Nephron (organoid): ENCODE measurements at regions not wholly inside any gene's neighbourhood (a gene's known extent, or its start where the extent isn't known, plus 50 kb on each side); places are given as distances from the start of the nearest gene placed in this dataset.
A peak's percentile ranks its signal among the peaks of the same experiment; 100 is the strongest.

ENCODE experiments used
- H3K27ac Mint-ChIP-seq, 3 experiments: 2 replicates each; pipeline ENCODE4 v1.8.0; 2020; ENCODE audit warnings: mixed read lengths in 3 of 3, mild to moderate bottlenecking in 2 of 3, moderate library complexity in 1 of 3
- H3K27me3 Mint-ChIP-seq: 2 replicates; pipeline ENCODE4 v1.8.0; 2021; ENCODE audit warnings: low read depth, mild to moderate bottlenecking, moderate library complexity, mixed read lengths
- H3K36me3 Mint-ChIP-seq: 2 replicates; pipeline ENCODE4 v1.8.0; 2020; ENCODE audit warnings: low read depth, mixed read lengths
- H3K4me1 Mint-ChIP-seq: 2 replicates; pipeline ENCODE4 v1.8.0; 2020; ENCODE audit warnings: mixed read lengths
- H3K4me3 Mint-ChIP-seq, 3 experiments: 2 replicates each; pipeline ENCODE4 v1.8.0; 2020; ENCODE audit warnings: mild to moderate bottlenecking in 3 of 3, mixed read lengths in 3 of 3, moderate library complexity in 2 of 3
- H3K9me3 Mint-ChIP-seq: 2 replicates; pipeline ENCODE4 v1.8.0; 2020; ENCODE audit warnings: mixed read lengths
- TF ChIP-seq, protein P1 (sequence below), 3 experiments: fragments of 200-600 bp; sonication (generic); IDR thresholded peaks; one replicate each; pipeline ENCODE4 v1.5.0; 2021; ENCODE audit warnings: antibody characterized with exemption in 3 of 3; ENCODE audit not compliant: unreplicated experiment in 3 of 3

DNA sequence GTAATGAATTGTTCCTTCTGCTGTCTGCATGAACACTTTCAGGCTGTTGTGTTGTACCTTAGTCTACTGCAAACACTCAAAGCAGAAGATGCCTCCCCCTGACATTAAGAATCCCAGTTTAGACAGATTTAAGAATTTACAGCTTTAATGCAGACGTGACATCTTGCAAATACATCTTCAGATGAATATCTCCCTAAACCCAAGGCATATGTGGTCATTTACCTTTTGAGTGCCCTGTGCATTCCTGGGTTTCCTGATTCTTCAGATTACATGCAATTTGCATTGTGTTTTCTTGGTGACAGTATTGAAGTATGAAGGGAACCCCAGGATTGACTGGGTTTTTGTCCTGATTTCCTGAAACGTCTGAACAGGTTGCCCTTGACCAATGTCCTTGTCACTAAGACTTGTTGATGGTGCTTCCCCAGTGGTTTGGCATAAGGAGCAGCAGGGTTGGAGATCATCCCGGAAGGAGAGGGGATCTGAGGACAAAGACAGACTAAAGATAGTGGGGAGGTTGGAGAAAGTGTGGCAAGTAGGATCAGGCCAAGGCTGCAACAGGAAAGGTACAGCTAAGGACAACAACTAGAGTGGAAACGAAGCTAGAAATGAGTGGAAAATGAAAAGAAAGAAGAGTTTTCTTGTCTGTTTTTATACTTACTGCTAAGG lies 123.8 kb upstream of the RHOBTB1 start:
- Mint-ChIP-seq H3K27ac (no peak overlapping the region), H3K27me3 (no peaks in the 10 kb centered on the region), H3K4me1 (peaks cover 32% of the 10 kb centered on the region), H3K9me3 (no peaks in the 10 kb centered on the region), H3K4me3 (no peak overlapping the region), H3K36me3 (no peaks in the 10 kb centered on the region)
- TF ChIP-seq, protein P1, sequence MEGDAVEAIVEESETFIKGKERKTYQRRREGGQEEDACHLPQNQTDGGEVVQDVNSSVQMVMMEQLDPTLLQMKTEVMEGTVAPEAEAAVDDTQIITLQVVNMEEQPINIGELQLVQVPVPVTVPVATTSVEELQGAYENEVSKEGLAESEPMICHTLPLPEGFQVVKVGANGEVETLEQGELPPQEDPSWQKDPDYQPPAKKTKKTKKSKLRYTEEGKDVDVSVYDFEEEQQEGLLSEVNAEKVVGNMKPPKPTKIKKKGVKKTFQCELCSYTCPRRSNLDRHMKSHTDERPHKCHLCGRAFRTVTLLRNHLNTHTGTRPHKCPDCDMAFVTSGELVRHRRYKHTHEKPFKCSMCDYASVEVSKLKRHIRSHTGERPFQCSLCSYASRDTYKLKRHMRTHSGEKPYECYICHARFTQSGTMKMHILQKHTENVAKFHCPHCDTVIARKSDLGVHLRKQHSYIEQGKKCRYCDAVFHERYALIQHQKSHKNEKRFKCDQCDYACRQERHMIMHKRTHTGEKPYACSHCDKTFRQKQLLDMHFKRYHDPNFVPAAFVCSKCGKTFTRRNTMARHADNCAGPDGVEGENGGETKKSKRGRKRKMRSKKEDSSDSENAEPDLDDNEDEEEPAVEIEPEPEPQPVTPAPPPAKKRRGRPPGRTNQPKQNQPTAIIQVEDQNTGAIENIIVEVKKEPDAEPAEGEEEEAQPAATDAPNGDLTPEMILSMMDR (IDR thresholded peaks at IDR 0.05; ENCODE audit: unreplicated experiment in 3 of 3) = no peak

DNA sequence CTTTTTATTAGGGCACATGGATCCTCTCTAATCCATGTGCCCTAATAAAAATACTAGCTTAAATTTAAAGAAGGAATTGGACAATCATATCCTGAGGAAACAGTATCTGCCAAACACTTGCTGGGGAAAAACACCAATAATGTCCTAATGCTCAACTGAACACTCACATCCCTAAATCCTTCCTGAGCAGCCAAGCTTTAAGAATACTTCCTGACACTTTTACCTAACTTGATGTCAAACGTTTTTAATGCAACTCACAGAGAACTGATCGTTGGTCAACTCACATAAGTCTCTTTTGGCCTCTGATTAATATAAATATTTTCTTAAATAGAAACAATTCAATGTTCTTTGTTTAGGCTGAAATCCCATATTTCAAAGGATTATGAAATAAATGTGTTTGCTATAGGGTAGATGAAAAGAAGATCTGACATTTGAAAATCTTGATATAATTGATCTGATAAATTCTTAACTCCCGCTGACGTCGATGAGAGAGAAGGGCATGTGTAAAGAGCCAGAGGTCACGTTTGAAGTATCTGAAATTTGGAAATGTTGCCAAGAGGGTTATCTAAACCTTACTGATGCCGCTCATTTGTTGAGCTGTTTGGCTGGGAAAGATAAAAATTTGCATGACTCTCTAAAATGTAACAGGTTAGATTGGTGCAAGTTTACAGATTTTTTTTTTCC lies 122.8 kb upstream of the RHOBTB1 start:
- Mint-ChIP-seq H3K27ac (peak overlapping the region in 2 of 3 experiments; percentile 10 to 22), H3K27me3 (no peaks in the 10 kb centered on the region), H3K36me3 (no peaks in the 10 kb centered on the region), H3K4me1 (peaks cover 40% of the 10 kb centered on the region), H3K9me3 (no peaks in the 10 kb centered on the region), H3K4me3 (no peak overlapping the region)
- TF ChIP-seq, protein P1 (IDR thresholded peaks at IDR 0.05; ENCODE audit: unreplicated experiment in 3 of 3) = no peak

DNA sequence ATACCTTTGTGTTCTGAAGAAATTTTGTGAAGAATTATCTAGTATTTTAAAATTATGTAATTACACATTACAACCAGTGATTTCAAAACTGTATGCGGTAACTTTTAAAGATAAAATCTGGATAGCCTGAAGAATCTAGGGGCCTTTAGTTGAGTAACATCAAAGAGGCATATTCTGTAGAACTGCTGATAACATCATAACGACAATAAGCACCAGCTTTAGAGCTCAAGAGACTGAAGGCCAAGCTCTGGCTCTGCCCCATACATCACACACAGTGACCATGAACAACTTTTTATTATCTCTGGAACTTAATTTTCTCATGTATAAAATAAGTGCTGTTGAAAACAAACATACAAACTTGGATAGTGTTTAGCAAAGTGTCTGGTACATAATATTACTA lies 121.1 kb upstream of the RHOBTB1 start:
- no peaks in the 10 kb centered on the region for H3K27me3 Mint-ChIP-seq
- peak overlapping the region in 1 of 3 experiments; percentile 31 for H3K27ac Mint-ChIP-seq
- H3K36me3 Mint-ChIP-seq = no peaks in the 10 kb centered on the region
- peaks cover 40% of the 10 kb centered on the region for H3K4me1 Mint-ChIP-seq
- H3K9me3 Mint-ChIP-seq = no peaks in the 10 kb centered on the region
- no peak overlapping the region for H3K4me3 Mint-ChIP-seq
- TF ChIP-seq, protein P1 (IDR thresholded peaks at IDR 0.05; ENCODE audit: unreplicated experiment in 3 of 3) = no peak

DNA sequence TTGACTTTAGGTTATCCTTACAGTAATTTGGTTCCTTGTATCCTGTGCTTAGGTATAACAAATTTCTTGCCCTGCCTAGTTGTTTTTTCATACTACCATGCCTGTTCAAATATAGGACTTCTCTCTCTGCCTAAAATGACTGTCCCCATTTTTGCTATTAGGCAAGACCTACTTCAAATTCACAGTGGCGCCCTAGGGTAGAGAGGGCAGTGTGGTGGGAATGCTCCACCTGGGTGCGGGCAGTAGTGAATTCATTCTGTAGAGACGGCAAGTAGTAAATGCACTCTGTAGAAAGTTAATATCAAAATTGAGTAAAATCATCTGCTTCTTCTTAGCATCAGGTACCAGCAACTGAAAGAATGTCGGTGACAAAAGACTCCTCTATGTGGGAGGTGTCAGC lies 120.4 kb upstream of the RHOBTB1 start:
- Mint-ChIP-seq H3K36me3 (no peaks in the 10 kb centered on the region), H3K9me3 (no peaks in the 10 kb centered on the region), H3K4me1 (peaks cover 40% of the 10 kb centered on the region), H3K4me3 (no peak overlapping the region), H3K27me3 (no peaks in the 10 kb centered on the region), H3K27ac (peak overlapping the region in 1 of 3 experiments; percentile 31)
- TF ChIP-seq, protein P1 (IDR thresholded peaks at IDR 0.05; ENCODE audit: unreplicated experiment in 3 of 3) = no peak

DNA sequence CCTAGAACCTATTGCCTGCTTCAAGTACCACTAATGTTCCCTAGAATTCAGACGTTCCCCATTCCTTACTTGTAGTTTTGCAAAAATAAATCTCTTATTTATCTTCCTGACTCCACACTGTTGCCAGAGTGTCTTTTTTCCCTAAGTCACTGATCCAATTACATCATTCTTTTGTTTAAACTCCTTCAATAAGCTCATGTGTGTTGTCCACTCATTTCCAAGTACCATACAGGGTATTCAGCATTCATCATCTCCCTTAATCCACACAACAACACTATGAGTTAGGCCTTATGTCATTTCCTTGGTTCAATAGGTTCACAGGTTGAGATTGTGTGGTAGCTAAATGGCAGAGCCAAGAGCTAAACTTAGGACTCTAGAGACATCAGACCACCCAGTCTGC lies 119.9 kb upstream of the RHOBTB1 start:
- peaks cover 40% of the 10 kb centered on the region for H3K4me1 Mint-ChIP-seq
- H3K36me3 Mint-ChIP-seq = no peaks in the 10 kb centered on the region
- peak overlapping the region in 2 of 3 experiments; percentile 22 to 39 for H3K27ac Mint-ChIP-seq
- TF ChIP-seq, protein P1 (IDR thresholded peaks at IDR 0.05; ENCODE audit: unreplicated experiment in 3 of 3) = no peak
- no peaks in the 10 kb centered on the region for H3K27me3 Mint-ChIP-seq
- H3K9me3 Mint-ChIP-seq = no peaks in the 10 kb centered on the region
- no peak overlapping the region for H3K4me3 Mint-ChIP-seq
